GM12878 (cell line): ENCODE measurements at regions not wholly inside any gene's neighbourhood (a gene's known extent, or its start where the extent isn't known, plus 50 kb on each side); places are given as distances from the start of the nearest gene placed in this dataset.

Experiments
- ATAC-seq: fragments of 200-7000 bp; cut with Tn5 transposase; 3 replicates; pipeline ENCODE4 v1.9.1; 2020; ENCODE audit warnings: mild to moderate bottlenecking, moderate library complexity
- BruUV-seq: library from RNA; stranded (reverse); fragments of 400-500 nt; replicated peaks from 2 replicates; lab custom pipeline; 2021; lab: Mats Ljungman, UMichigan
- CTCF ChIA-PET: fragments of 300-600 bp; sonication (Branson Sonifier 250); formaldehyde crosslinking; extraction: SDS; loops from one replicate; lab custom pipeline; 2021; ENCODE audit warnings: inconsistent platforms; lab: Yijun Ruan, JAX
- POLR2A ChIA-PET: fragments of 350-600 bp; formaldehyde crosslinking; extraction: SDS; loops from one replicate; lab custom pipeline; 2021; ENCODE audit warnings: inconsistent platforms; lab: Charles Lee
- RAD21 ChIA-PET: fragments of 300-600 bp; sonication (Branson Sonifier 250); formaldehyde crosslinking; loops from one replicate; lab custom pipeline; 2023; ENCODE audit warnings: antibody characterized with exemption; ENCODE audit not compliant: unreplicated experiment; lab: Charles Lee
- SMC1A ChIA-PET: fragments of 300-600 bp; sonication (Branson Sonifier 250); formaldehyde crosslinking; loops from one replicate; lab custom pipeline; 2023; ENCODE audit not compliant: unreplicated experiment, uncharacterized antibody; lab: Charles Lee
- DNase-seq: peaks from one replicate; pipeline ENCODE4 v3.0.0-alpha.2; 2011; ENCODE audit warnings: low read depth, low spot score
- FAIRE-seq: peaks from 3 replicates; lab custom pipeline; 2011; peaks lifted over from hg19 to GRCh38; lab: Jason Lieb, UNC
- H2AFZ ChIP-seq: 2 replicates; pipeline ENCODE4 v1.6.0; 2011; ENCODE audit warnings: low read depth, low read length, control low read depth; ENCODE audit not compliant: control insufficient read depth
- H3K27ac ChIP-seq: 2 replicates; pipeline ENCODE4 v1.5.1; 2011; ENCODE audit warnings: control low read depth; ENCODE audit not compliant: control insufficient read depth, insufficient read depth
- H3K27me3 ChIP-seq, 2 experiments: replicated peaks in 1 of 2; 2 replicates each; pipeline versions ENCODE4 v1.6.0 to v1.6.1; 2011; ENCODE audit warnings: low read length in 1 of 2; ENCODE audit not compliant: control insufficient read depth in 2 of 2, insufficient read depth in 2 of 2
- H3K36me3 ChIP-seq, 2 experiments: 2 replicates each; pipeline ENCODE4 v1.5.1; 2011; ENCODE audit warnings: low read length in 1 of 2; ENCODE audit not compliant: control insufficient read depth in 2 of 2, insufficient read depth in 2 of 2
- H3K4me1 ChIP-seq: 2 replicates; pipeline ENCODE4 v1.6.1; 2011; ENCODE audit warnings: mild to moderate bottlenecking, low read length, moderate library complexity, mixed read lengths; ENCODE audit not compliant: control insufficient read depth, insufficient read depth
- H3K4me2 ChIP-seq: 2 replicates; pipeline ENCODE4 v1.6.0; 2011; ENCODE audit warnings: control low read depth; ENCODE audit not compliant: control insufficient read depth, insufficient read depth
- H3K4me3 ChIP-seq: fragments of 200-600 bp; sonication (generic); 2 replicates; pipeline ENCODE4 v1.5.1; 2016
- H3K79me2 ChIP-seq: 2 replicates; pipeline ENCODE4 v1.6.0; 2011; ENCODE audit warnings: low read length; ENCODE audit not compliant: control insufficient read depth, insufficient read depth
- H3K9ac ChIP-seq: 2 replicates; pipeline ENCODE4 v1.8.0; 2011; ENCODE audit warnings: low read length, control low read depth, mixed read lengths; ENCODE audit not compliant: control insufficient read depth, insufficient read depth
- H3K9me3 ChIP-seq: replicated peaks from 3 replicates; pipeline ENCODE4 v1.5.1; 2011; ENCODE audit warnings: mild to moderate bottlenecking, low read length; ENCODE audit not compliant: control insufficient read depth, insufficient read depth
- H4K20me1 ChIP-seq: 2 replicates; pipeline ENCODE4 v1.6.0; 2011; ENCODE audit not compliant: control insufficient read depth, insufficient read depth
- CBFB ChIP-seq: IDR thresholded peaks from 2 replicates; pipeline ENCODE4 v1.6.1; 2016; ENCODE audit warnings: antibody characterized with exemption, low read depth
- E2F8 ChIP-seq: fragments of 450-650 bp; IDR thresholded peaks from 2 replicates; pipeline ENCODE4 v1.6.1; 2018; ENCODE audit warnings: mild to moderate bottlenecking, low read depth, moderate library complexity; ENCODE audit not compliant: partially characterized antibody
- KAT2A ChIP-seq: conservative IDR thresholded peaks from 2 replicates; pipeline ENCODE4 v1.6.1; 2011; ENCODE audit warnings: low read depth, low read length; ENCODE audit not compliant: control insufficient read depth
- NRF1 ChIP-seq: conservative IDR thresholded peaks from 2 replicates; pipeline ENCODE4 v1.6.1; 2011; ENCODE audit warnings: mild to moderate bottlenecking, low read depth, low read length, improper control_type of control experiment
- PAX8 ChIP-seq: fragments of 450-650 bp; IDR thresholded peaks from 2 replicates; pipeline ENCODE4 v1.6.1; 2017; ENCODE audit warnings: mild to moderate bottlenecking, moderate library complexity
- PML ChIP-seq: IDR thresholded peaks from 2 replicates; pipeline ENCODE4 v1.6.1; 2012; ENCODE audit warnings: low read length, inconsistent platforms
- POLR2AphosphoS5 ChIP-seq: IDR thresholded peaks from 2 replicates; pipeline ENCODE4 v1.6.1; 2011; ENCODE audit warnings: mild to moderate bottlenecking, low read length, inconsistent platforms
- RUNX3 ChIP-seq: IDR thresholded peaks from 2 replicates; pipeline ENCODE4 v1.6.1; 2012; ENCODE audit warnings: low read length, inconsistent platforms
- SMC3 ChIP-seq: IDR thresholded peaks from 2 replicates; pipeline ENCODE4 v1.6.1; 2011; ENCODE audit warnings: low read length, improper control_type of control experiment, borderline replicate concordance
- SUZ12 ChIP-seq: fragments of 200-600 bp; sonication (generic); IDR thresholded peaks from one replicate; pipeline ENCODE4 v1.6.1; 2018; ENCODE audit warnings: antibody characterized with exemption, mild to moderate bottlenecking; ENCODE audit not compliant: unreplicated experiment
- ZNF207 ChIP-seq: fragments of 450-650 bp; IDR thresholded peaks from 2 replicates; pipeline ENCODE4 v1.6.1; 2014; ENCODE audit warnings: antibody characterized with exemption, mild to moderate bottlenecking, borderline replicate concordance
- WGBS: methylation state at CpG from one replicate; pipeline ENCODE4 v1.1.6; 2016; ENCODE audit warnings: low lambda C conversion rate; ENCODE audit not compliant: insufficient replicate concordance, insufficient coverage; ENCODE audit errors: missing lambda C conversion rate; 5-methylcytosine and 5-hydroxymethylcytosine counted together
- in situ Hi-C: fragments of 300-500 bp; cut with MboI; formaldehyde crosslinking; loops from 9 replicates; pipeline ENCODE4 v1.14.3; 2018; ENCODE audit warnings: mixed read lengths
- intact Hi-C: fragments of 100-400 bp; cut with micrococcal nuclease; formaldehyde crosslinking; loops from one replicate; pipeline ENCODE4 v1.14.2; 2022; ENCODE audit not compliant: unreplicated experiment
- TF ChIP-seq, protein P1 (sequence below): IDR thresholded peaks from 2 replicates; pipeline ENCODE4 v1.6.1; 2011; ENCODE audit warnings: mild to moderate bottlenecking, low read depth, low read length, moderate library complexity; ENCODE audit not compliant: insufficient replicate concordance
- TF ChIP-seq, protein P2 (sequence below): fragments of 450-650 bp; IDR thresholded peaks from 2 replicates; pipeline ENCODE4 v1.6.1; 2017; ENCODE audit warnings: mild to moderate bottlenecking, low read depth, inconsistent platforms; ENCODE audit not compliant: poor library complexity, severe bottlenecking

DNA sequence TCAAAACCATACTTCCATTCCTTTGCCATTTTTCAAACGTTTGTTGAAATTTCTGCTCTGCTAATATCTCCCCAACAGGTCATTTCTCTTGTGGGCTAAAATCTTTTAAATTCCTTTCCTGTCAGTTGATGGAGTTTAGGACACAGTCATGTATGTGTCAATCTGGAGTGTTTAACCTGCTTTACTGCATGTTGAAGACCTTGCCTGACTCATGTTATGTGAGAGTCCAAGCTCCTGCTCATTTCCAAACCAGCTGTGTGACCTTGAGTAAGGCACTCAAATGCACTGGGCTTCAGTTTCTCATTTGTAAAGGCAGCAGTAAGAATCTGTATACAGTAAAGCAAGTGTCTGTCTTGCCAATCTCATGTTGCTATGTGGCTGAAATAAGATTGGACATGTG, 171.9 kb upstream of the SPACA1 start:
- FAIRE-seq, result no peak
- BruUV-seq, result no TSS peak
- RAD21 ChIA-PET, result no interaction called here

GRCh38 chr6:87873556-87873955, 171.5 kb upstream of the AKIRIN2 start:
- 72% methylated on average over 3 of the region's 3 CpGs for WGBS
- CTCF ChIA-PET, result no interaction called here
- H3K4me3 ChIP-seq, result no peak overlapping the region
- DNase-seq, result no peak
- no peaks in the 10 kb centered on the region for H3K79me2 ChIP-seq
- SMC1A ChIA-PET, result interaction anchor here (1.0 to 1.5 kb wide), 2 partner anchors 8 to 26 kb away, joined by 3 read pairs; no protein-coding TSS in a partner anchor
- H3K4me2 ChIP-seq, result no peak overlapping the region
- no peak overlapping the region for H3K9ac ChIP-seq
- POLR2A ChIA-PET, result no interaction called here
- no peaks in the 10 kb centered on the region for H4K20me1 ChIP-seq
- in situ Hi-C loops, result no loop called here
- FAIRE-seq, result no peak
- no peak overlapping the region for H2AFZ ChIP-seq
- H3K9me3 ChIP-seq, result no peaks in the 10 kb centered on the region
- no TSS peak for BruUV-seq
- H3K27ac ChIP-seq, result no peak overlapping the region
- RAD21 ChIA-PET, result no interaction called here
- H3K4me1 ChIP-seq, result no peaks in the 10 kb centered on the region
- no peak for ATAC-seq
- H3K36me3 ChIP-seq, result no peaks in the 10 kb centered on the region
- intact Hi-C loops, result no loop called here
- H3K27me3 ChIP-seq, result no peaks in the 10 kb centered on the region
- TF ChIP-seq POLR2AphosphoS5 (no peak), NRF1 (no peak), PAX8 (no peak), SUZ12 (no peak), ZNF207 (no peak), E2F8 (no peak), RUNX3 (no peak), SMC3 (no peak)
- TF ChIP-seq, protein P1, sequence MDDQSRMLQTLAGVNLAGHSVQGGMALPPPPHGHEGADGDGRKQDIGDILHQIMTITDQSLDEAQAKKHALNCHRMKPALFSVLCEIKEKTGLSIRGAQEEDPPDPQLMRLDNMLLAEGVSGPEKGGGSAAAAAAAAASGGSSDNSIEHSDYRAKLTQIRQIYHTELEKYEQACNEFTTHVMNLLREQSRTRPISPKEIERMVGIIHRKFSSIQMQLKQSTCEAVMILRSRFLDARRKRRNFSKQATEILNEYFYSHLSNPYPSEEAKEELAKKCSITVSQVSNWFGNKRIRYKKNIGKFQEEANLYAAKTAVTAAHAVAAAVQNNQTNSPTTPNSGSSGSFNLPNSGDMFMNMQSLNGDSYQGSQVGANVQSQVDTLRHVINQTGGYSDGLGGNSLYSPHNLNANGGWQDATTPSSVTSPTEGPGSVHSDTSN, result no peak

More for the DNA sequence above, 171.9 kb upstream of the SPACA1 start:
- no peaks in the 10 kb centered on the region; the same call in 2 of the 3 replicates for H3K9me3 ChIP-seq
- no peaks in the 10 kb centered on the region for H3K27me3 ChIP-seq
- intact Hi-C loops, result no loop called here
- 0% methylated on average over 1 of the region's 1 CpG for WGBS
- H3K79me2 ChIP-seq, result no peaks in the 10 kb centered on the region
- in situ Hi-C loops, result no loop called here
- ChIA-PET POLR2A (interaction anchor here (1.1 kb wide), 1 partner anchor 25 kb away, joined by 3 read pairs; no protein-coding TSS in a partner anchor), SMC1A (interaction anchor here (2.6 kb wide), 1 partner anchor 14 kb away, joined by 10 read pairs; no protein-coding TSS in a partner anchor), CTCF (no interaction called here)
- DNase-seq, result no peak
- H2AFZ ChIP-seq, result no peak overlapping the region
- H3K27ac ChIP-seq, result no peak overlapping the region
- H3K4me1 ChIP-seq, result no peaks in the 10 kb centered on the region
- H3K4me2 ChIP-seq, result no peak overlapping the region
- ATAC-seq, result no peak
- TF ChIP-seq, protein P2, sequence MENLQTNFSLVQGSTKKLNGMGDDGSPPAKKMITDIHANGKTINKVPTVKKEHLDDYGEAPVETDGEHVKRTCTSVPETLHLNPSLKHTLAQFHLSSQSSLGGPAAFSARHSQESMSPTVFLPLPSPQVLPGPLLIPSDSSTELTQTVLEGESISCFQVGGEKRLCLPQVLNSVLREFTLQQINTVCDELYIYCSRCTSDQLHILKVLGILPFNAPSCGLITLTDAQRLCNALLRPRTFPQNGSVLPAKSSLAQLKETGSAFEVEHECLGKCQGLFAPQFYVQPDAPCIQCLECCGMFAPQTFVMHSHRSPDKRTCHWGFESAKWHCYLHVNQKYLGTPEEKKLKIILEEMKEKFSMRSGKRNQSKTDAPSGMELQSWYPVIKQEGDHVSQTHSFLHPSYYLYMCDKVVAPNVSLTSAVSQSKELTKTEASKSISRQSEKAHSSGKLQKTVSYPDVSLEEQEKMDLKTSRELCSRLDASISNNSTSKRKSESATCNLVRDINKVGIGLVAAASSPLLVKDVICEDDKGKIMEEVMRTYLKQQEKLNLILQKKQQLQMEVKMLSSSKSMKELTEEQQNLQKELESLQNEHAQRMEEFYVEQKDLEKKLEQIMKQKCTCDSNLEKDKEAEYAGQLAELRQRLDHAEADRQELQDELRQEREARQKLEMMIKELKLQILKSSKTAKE, result no peak
- TF ChIP-seq CBFB (no peak), PML (no peak), KAT2A (no peak)
- H3K36me3 ChIP-seq, result no peaks in the 10 kb centered on the region
- no peaks in the 10 kb centered on the region for H4K20me1 ChIP-seq
- H3K4me3 ChIP-seq, result no peak overlapping the region
- no peak overlapping the region for H3K9ac ChIP-seq
